ENCODE measurements at regions not wholly inside any gene's neighbourhood (a gene's known extent, or its start where the extent isn't known, plus 50 kb on each side); places are given as distances from the start of the nearest gene placed in this dataset.

DNA sequence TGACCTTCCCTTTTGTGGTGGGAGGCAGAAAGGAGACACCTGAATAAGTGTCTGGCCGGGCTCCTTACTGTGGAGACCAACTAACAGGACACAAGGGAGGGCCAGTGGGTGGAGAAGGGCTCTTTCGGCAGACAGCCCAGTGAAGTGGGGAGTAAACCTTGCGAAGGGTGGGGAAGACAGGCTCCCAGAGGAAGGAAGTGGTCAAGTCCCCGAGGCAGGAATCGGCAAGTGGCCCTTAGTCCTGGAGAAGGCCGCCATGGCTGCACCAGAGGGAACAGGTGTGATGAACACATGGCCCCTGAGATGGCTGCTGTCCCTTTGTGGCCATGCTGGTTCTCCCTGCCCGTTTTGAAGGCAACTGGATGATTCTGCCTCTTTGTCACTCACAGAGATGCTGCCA lies 187.2 kb upstream of the IGFBP3 start (continued):
- TF ChIP-seq SIX5 (IDR thresholded peaks at IDR 0.05; ENCODE audit: low read depth, low read length): no peak
- no peak for TF ChIP-seq SP1 (IDR thresholded peaks at IDR 0.05; ENCODE audit: low read depth, low read length)

All from H1 (cell line).